HG03175 (cell line): ENCODE measurements at regions not wholly inside any gene's neighbourhood (a gene's known extent, or its start where the extent isn't known, plus 50 kb on each side); places are given as distances from the start of the nearest gene placed in this dataset.

Source experiments
- ATAC-seq: cut with Tn5 transposase; IDR thresholded peaks from one replicate; pipeline ENCODE4 v1.9.1; 2021; ENCODE audit warnings: mild to moderate bottlenecking, moderate library complexity; ENCODE audit not compliant: unreplicated experiment

DNA sequence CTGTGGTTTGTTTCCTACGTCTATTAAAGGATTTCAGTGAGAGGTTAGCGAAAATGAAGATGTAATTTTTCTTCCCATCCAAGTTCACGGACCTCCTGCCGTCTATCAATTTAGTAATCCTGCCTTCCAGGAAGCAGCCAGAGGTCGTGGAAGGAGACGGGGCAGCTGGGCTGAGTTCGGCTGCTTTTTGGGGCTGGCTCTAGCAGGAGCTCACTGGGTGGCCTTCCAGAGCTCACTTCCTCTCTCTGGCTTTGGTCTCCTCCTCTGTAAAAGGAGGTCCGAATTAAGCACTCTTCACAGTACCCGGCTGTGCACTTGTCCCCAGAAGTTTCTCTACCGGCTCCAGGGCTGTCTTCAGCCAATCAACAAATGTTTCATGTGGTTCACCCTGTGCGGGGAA, 295.4 kb downstream of the BCOR start:
- no peak for ATAC-seq

DNA sequence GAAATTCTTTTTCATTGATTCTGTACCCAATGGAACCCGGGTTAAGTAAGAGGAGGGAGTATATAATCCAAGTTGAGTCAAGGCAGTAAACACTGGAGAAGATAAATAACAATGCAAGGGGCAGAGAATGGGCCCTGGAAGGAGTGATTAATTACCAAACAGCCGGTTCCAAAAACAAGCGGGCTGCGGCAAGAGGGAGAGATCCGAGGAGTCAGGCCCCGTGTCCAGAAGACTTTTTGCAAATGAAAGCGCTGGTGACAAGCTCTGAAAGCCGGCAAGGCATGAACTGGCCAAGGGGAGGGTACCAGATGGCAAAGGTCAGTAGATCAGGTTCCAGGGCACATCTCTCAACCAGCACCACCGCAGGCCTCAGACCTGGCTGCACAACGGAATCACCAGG, 294.9 kb downstream of the BCOR start:
- ATAC-seq, result no peak

GRCh38 chrX:39805022-39805421, 292.7 kb downstream of the BCOR start:
- no peak for ATAC-seq

GRCh38 chrX:39805825-39806224, 291.9 kb downstream of the BCOR start:
- ATAC-seq, result no peak

DNA sequence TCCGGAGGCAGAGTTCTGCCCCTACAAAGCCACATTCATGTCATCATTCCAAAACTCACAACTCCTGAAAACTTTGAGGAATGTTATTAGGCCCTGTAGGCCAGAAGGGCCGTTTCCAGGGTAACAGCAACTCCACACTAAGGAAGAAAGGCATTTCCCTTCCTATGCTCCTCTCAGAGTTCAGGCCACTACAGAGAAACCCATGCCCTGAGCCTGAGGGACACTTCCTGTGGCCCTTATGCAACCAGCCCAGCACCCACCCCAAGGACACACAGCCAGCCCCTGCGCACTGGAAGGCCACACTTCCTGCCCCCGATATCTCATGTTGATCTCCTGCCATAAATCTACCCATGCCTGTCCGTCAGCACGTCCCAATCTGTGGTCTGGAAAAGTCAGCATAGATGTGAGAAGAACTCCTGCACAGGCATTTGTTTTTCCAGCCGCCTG, 289.3 kb downstream of the BCOR start:
- ATAC-seq, result no peak

GRCh38 chrX:39809331-39809730, 288.4 kb downstream of the BCOR start:
- ATAC-seq, result no peak

GRCh38 chrX:39810901-39811300, 286.9 kb downstream of the BCOR start:
- no peak for ATAC-seq

- ATAC-seq, result no peak
These were observed 286.4 kb downstream of the BCOR start for GRCh38 chrX:39811376-39811775.

DNA sequence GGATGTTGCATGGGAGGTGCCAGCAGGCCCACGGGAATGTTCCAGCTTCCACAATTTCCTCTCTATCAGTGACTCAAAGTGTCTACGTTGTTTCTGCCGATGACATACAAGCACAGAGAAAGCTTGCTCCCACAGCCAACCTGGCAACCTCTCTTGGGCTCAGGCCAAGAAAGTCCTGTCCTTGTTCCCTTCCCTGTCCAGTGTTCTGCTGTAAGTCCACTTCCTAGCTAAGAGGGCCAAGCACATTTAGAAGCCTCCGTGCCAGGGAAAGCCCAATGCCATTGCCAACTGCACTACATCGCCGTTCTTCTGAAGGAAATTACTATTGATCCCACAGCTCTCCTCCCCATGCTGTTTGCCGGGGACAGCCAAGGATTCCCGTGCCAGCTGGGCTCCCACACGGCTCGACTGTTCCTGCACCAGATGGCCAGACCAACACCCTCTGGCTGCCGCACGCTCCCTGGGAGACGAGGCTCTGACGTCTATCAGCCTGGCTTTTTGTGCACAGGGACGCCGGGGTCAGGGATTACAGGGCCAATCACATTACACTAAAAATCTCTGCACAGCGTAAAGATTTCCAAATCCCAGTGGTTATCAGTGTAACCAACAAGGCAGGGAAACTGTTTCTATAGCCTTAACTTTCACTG, 284.0 kb downstream of the BCOR start:
- no peak for ATAC-seq

DNA sequence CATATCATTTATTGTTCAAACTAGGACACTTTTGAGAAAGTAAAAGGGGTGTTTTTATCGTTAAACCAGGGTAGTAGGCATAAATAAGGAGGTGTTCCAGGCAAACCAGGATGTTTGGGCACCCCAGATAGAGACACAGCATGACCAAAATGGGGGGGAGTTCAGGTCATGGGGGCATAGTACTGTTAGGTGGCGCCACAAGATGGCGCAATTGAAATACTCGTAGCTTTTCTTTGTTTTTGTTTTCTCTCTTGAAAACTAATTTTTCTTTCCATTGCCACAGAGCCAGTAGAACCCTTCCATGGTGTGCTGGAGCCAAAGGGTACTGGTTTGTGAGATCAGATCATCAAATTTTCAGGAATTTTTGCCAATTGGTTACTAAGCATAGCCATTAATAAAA, 283.4 kb downstream of the BCOR start:
- no peak for ATAC-seq

GRCh38 chrX:39815631-39816030, 282.1 kb downstream of the BCOR start:
- no peak for ATAC-seq

GRCh38 chrX:39816871-39817731, 280.7 kb downstream of the BCOR start:
- ATAC-seq, result no peak

- no peak for ATAC-seq
These were observed 279.8 kb downstream of the BCOR start for GRCh38 chrX:39817754-39818470.

DNA sequence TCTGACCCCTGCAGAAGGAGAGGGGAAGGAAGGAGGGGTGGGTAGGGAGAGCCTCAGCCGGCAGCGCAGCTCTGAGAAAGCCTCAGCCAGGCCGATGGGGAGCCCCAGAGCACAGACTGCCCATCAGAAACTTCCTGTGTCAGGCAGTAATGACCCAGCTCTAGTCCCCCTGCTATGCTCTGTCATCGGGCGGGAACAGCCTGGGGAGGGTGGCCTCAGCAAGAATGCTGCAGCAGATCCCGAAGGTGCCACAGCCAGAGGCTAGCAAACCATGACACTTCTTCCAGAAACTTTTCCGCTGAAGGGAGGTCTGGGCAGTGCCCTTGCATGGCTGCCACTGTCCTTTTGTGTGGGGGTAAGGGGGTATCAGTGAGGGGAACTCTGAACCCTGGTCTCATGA, 279.0 kb downstream of the BCOR start:
- ATAC-seq, result no peak

- ATAC-seq, result no peak
These were observed 277.6 kb downstream of the BCOR start for GRCh38 chrX:39819921-39820849.

DNA sequence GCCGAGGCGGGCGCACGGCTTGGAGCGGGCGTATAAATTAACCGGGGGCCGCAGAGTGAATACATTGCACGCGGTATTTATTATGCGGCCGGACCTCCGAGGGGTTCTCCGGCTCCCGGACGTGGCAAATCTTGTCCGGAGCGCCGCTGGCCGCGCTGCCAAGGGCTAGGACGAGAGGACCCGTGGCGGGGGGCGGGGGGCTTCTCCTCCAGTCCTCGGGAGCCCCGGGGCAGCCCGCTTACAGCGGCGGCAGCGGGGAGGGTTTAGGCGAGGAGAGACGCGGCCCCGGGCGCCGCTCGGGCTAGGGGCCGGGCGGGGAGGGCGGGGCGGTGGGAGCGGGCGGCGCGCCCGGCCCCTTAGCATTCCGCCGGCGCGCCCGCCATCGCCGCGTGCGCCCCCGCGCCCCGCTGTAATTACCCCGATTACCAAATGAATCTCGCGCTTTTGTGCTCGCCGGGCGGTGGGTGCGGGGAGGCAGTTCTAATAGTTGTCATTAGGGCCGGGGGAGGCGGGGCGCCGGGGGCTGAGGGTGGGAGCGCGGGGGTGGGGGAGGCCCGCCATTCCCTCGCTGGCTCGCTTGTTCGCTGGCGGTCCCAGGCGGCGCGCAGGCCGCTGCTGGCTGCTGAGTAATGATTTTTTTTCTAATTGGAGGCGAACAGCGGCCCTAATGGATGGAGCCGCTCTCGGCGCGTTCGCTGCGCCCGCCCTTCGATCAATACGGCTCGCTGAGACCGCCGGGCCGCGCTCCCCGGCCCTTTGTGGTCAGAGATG, 276.6 kb downstream of the BCOR start:
- no peak for ATAC-seq

GRCh38 chrX:39821709-39822095, 276.1 kb downstream of the BCOR start:
- ATAC-seq, result no peak

DNA sequence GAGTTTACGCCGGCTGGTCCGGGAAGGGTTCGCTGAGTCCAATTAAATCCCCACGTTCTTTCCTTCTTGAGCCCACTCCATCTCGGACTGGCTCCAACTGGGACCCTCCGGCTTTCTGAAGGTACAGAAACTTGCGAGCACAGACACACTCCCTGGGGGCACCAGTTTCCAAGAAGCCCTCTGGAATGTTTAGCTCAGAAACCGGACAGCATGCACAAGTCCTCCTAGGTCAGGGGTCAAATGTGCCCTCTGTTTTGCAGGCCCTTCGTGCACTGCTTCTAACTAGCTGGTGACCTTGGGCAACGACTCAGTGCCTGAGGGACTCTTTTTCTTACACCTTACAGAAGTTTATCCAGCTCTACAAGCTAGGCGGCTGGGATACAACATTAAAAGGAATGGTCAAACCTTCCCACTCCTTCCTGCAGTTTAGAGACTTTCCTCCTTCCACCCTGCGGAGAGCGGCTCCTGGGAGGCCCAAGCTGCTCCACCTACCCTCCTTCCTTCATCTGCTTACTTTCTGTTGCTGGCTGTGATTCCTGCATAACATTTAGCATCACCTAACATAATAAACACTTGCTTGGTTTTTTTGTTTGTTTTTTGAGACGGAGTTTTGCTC, 275.5 kb downstream of the BCOR start:
- ATAC-seq, result no peak

DNA sequence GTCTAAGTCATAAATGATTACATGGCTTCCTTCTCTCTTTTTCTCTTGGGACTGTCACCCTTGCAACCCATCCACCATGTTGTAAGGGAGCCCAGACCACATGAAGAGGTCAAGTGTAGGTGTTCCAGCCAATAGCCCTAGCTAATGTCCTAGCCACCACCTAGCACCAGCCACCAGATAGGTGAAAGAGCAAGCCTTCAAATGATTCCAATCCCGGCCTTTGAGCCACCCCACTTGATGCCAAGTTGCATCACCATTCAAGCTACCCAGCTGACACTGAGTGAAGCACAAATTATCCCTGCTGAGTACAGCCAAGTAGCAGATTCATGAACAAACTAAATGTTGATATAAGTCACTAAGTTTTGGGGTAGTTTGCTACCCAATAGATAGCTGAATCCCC, 274.3 kb downstream of the BCOR start:
- no peak for ATAC-seq

GRCh38 chrX:39823854-39824253, 273.9 kb downstream of the BCOR start:
- ATAC-seq, result no peak
